ENCODE measurements at regions not wholly inside any gene's neighbourhood (a gene's known extent, or its start where the extent isn't known, plus 50 kb on each side); places are given as distances from the start of the nearest gene placed in this dataset.
"Not testable (repeated sequence)": the region's sequence is repeated elsewhere in the genome, so short reads cannot be mapped to it uniquely, and the experiment has no call there.

DNA sequence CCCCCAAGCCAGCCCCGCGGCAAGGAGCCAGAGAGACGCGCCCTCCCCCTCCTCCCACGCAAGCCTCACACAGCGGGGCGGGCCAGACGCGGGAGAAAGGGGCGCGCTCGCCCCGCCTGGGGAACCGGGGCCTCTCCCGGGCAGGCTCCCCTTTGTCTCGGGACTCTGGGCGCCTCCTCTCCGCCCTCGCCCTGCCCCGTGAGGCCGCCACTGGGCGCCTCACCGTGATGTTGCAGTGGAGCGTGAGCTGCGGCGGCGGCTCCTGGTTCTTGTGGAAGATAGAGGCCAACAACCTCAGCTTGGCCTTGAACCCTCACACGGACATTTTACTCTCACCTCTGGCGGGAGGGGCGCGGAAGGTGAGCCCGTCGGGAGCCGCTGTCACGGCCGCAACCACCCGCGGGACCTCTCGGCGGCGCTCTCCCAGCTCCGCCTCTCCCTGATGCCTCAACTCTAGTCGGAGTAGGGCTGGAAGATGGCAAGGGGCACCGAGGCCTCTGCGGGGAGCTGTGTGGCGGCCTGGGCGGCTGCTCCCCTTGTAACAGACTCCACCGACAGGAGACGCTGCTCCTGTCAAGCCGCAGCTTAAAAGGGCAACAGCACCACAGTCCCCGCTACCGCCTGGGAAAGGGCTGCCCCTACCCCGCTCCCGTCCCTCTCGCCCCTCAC lies 179.2 kb upstream of the ZSCAN2 start:
- DNase-seq = not testable (repeated sequence)

DNA sequence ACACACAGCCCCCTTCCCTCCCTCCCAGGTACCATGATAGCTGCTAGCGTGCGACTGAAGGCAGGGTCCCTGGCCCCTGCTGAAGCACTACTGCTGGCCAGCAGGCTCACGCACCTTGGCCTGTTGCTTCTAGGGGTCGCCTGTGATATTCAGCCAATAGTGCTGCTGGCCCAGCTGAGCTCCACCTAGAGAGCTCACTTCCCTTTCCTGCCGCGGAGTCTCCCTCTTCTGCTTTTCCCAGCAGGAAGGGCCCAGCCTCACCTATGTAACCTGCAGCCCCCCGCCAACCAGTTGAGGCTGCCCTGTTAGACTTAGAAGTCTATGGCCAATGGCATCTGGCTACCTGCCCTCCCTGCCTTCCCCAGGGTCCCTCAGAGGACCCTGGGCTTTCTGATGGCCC lies 175.5 kb upstream of the ZSCAN2 start:
- DNase-seq = not testable (repeated sequence)

- DNase-seq = not testable (repeated sequence)
These were observed 127.4 kb upstream of the ZSCAN2 start for GRCh38 chr15:84473305-84473877.

GRCh38 chr15:84476364-84477033 lies 124.3 kb upstream of the ZSCAN2 start:
- DNase-seq = not testable (repeated sequence)

DNA sequence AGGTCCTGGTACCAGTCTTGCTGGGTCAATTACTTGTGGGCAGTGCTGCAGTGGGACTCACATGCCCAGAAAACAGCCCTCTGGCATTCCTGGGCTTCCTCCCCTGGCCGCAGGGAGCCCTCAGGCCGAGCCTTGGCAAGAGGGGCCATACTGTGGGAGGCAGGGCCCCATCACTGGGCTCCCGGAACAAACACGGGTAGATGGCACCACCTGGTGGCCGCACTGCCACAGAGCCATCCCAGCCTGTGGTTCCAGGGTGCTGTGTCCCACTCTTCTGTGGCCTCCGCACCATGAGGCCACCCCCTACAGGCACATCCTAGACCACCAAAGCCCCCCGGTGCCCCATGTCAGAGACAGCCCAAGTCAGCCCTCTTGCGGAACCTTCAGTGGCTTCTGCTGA lies 123.3 kb upstream of the ZSCAN2 start:
- not testable (repeated sequence) for DNase-seq

DNA sequence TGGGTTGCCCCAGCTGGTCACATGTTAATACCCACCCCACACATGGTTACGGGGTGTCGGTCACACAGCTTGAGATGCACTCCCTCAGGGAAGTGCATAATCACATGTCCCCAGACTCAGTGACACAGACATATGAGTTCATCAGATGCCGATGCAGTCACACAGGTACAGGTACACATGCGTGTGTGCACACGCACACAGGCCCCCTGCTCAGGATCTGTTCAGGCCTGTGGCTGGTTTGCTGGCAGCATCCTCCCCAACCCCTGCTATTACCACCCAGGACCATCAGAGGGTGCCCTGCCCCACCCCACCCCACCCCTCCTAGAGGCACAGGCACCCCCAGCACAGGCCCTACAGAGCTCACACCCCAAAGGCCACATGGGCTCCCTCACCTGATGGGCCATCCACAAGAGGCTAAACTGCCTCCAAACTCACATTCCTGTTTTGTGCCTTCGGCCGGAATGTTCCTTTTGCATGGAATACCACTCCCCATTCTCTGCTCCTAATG lies 120.6 kb upstream of the ZSCAN2 start:
- not testable (repeated sequence) for DNase-seq

- DNase-seq = not testable (repeated sequence)
These were observed 117.0 kb upstream of the ZSCAN2 start for GRCh38 chr15:84483859-84484258.

- DNase-seq = not testable (repeated sequence)
These were observed 100.5 kb upstream of the ZSCAN2 start for GRCh38 chr15:84500165-84500889.

- not testable (repeated sequence) for DNase-seq
These were observed 97.7 kb upstream of the ZSCAN2 start for GRCh38 chr15:84503101-84503500.

DNA sequence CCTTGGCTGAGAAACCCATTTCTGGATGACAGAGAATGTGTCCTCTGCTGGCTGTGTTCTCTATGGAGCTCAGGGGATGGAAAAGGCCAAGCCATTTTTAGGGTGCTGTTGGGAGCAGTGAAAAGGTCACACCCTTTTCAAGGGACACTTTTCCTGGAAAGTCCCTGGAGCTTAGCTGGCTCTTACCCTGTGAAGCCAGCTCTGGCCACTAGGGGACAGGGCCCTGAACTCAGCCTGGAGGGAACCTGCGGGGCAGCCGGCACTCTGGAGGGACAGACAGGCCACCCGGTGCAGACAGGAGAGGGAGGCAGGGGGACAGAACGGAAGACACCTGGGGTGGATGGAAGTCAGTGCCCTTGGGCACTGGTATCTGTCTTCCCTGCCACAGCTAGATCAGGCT lies 95.3 kb upstream of the ZSCAN2 start:
- DNase-seq = not testable (repeated sequence)

- not testable (repeated sequence) for DNase-seq
These were observed 88.5 kb upstream of the ZSCAN2 start for GRCh38 chr15:84512324-84512723.

DNA sequence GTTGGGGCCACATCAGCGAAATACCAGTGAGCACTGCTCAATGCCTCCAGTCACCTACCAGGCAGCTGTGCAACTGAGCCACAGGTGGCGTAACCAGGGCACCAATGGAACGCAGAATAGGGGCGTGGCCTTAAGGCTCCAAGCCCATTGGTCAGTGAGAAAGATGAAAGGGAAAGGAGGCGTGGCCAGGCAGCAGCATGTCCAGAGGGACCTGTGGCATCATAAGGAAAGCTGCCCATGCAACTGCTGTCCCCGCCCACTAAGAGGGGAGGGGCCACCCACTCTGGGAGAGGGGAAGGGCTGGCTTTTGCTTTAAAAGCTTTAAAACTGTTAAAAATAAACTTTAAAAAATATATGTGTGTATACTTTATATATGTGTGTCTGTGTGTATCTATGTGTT lies 84.0 kb upstream of the ZSCAN2 start:
- not testable (repeated sequence) for DNase-seq

GRCh38 chr15:84525491-84526344 lies 75.1 kb upstream of the ZSCAN2 start:
- not testable (repeated sequence) for DNase-seq

GRCh38 chr15:84530751-84531150 lies 70.1 kb upstream of the ZSCAN2 start:
- DNase-seq = not testable (repeated sequence)

- not testable (repeated sequence) for DNase-seq
These were observed 69.6 kb upstream of the ZSCAN2 start for GRCh38 chr15:84531223-84531622.

- DNase-seq = not testable (repeated sequence)
These were observed 69.0 kb upstream of the ZSCAN2 start for GRCh38 chr15:84531709-84532367.

- not testable (repeated sequence) for DNase-seq
These were observed 67.1 kb upstream of the ZSCAN2 start for GRCh38 chr15:84533705-84534104.

DNA sequence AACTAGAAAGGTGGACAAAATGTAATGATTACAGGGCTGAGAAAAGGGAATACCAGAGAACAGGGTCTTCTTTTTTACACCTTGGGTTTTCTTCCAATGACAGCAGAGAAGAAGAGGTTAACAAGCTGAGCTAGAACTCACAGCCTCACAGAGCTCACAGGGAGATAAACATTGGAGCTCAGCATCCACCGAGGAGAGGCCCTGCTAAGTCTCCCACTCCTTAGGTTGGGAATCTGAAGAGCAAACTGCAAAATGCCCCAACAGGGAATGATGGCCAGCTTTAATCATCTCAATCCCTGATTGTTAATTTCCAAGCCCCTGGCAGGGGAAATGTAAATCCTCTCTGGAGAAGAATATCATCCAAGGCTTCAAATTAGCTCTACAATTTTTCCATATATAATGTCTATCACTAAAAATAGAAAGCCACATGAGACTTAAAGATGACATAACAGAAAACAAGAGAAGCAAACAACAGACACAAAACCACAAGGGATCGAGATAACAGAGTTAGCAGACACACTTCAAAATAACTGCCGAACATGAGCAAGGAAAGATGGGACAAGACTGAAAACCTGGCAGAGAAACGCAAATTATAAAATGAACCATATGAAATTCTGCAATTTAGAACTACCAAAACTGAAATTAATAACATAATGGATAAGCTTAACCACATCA lies 66.1 kb upstream of the ZSCAN2 start:
- peak; percentile 78 for DNase-seq

GRCh38 chr15:84536181-84536580 lies 64.6 kb upstream of the ZSCAN2 start:
- not testable (repeated sequence) for DNase-seq

- not testable (repeated sequence) for DNase-seq
These were observed 56.2 kb upstream of the ZSCAN2 start for GRCh38 chr15:84544586-84544985.

DNA sequence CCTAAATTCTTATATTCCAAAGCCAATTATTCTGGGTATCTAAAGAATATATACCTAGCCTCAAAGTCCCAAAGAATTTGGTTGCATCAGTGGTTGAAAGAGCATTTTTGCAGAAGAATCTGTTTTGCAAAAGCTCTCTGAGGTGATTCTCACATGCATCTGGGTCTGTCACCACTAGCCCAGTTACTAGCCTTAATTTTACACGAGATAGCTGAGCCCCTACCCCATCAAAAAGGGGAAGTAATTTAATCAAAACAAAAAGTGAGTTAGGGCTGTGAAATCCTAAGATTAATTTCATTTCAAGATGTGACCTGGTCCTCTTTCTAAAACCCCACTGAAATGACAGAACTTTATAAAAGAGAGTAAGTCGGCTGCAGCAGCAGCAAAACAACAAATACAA lies 53.7 kb upstream of the ZSCAN2 start:
- DNase-seq = not testable (repeated sequence)

Measured in hematopoietic multipotent progenitor cell treated with erythropoietin and hydrocortisone succinate and interleukin-3 and kit ligand, for 6 days (in vitro differentiated cells).